ENCODE measurements at regions not wholly inside any gene's neighbourhood (a gene's known extent, or its start where the extent isn't known, plus 50 kb on each side); places are given as distances from the start of the nearest gene placed in this dataset.
A peak's percentile ranks its signal among the peaks of the same experiment; 100 is the strongest.

GRCh38 chr11:69918231-69918937, 99.2 kb upstream of the FGF3 start:
- H2BK20ac ChIP-seq (ENCODE audit: low read length), result 0 out of 2 replicates have a peak overlapping the region, but pooled peaks have one; percentile 61
- no peak overlapping the region for H3K27ac ChIP-seq (ENCODE audit: low read depth, low read length)
- H4K5ac ChIP-seq (ENCODE audit: insufficient read length, low read depth, low read length), result no peak overlapping the region
- 57% methylated on average over 28 of the region's 38 CpGs; no CpG with 5 or more reads in 1 of the 2 experiments for WGBS, 2 experiments (ENCODE audit: extremely low coverage in 1 of 2, insufficient coverage in 1 of 2, insufficient read length in 1 of 2, insufficient replicate concordance in 2 of 2, low coverage in 1 of 2, low lambda C conversion rate in 2 of 2, missing lambda C conversion rate in 1 of 2)
- no peak for FAIRE-seq
- ChIA-PET POLR2A (ENCODE audit: partially characterized antibody) (interaction anchor here (0.7 to 1.2 kb wide), 2 partner anchors 14 to 266 kb away, joined by 3 read pairs; no protein-coding TSS in a partner anchor), CTCF (ENCODE audit: partially characterized antibody) (interaction anchor here (0.6 to 3.1 kb wide), 49 partner anchors 10 to 289 kb away, joined by 3 to 31 read pairs (median 5); no protein-coding TSS in a partner anchor)
- no peak overlapping the region for H4K91ac ChIP-seq (replicated peaks; ENCODE audit: insufficient read length, low read length)
- peaks cover 0 to 3% (median 1%) of the 10 kb centered on the region in 4 experiments; a peak in 5 of 7 replicates for H3K4me1 ChIP-seq (replicated peaks in 1 of 4; ENCODE audit: control insufficient read depth in 3 of 4, insufficient read depth in 4 of 4, low read length in 3 of 4)
- H3K18ac ChIP-seq (ENCODE audit: extremely low read depth, low read length), result peak overlapping the region; percentile 48
- H2AK5ac ChIP-seq (ENCODE audit: low read depth, low read length), result no peak overlapping the region
- H3K9me3 ChIP-seq (ENCODE audit: insufficient read depth in 2 of 2, low read depth in 1 of 2, low read length in 1 of 2), result no peaks in the 10 kb centered on the region
- peak overlapping the region; percentile 69 for H3K4ac ChIP-seq (replicated peaks; ENCODE audit: insufficient read length, low read depth, low read length)
- H3K14ac ChIP-seq (ENCODE audit: insufficient read length), result no peak overlapping the region
- peak overlapping the region in 1 of 2 experiments; percentile 26; a peak in 2 of 4 replicates for H3K4me2 ChIP-seq (ENCODE audit: insufficient read depth in 1 of 2, low read depth in 2 of 2, low read length in 2 of 2)
- H4K8ac ChIP-seq (ENCODE audit: extremely low read depth, insufficient read depth, low read length), result no peak overlapping the region
- H3K56ac ChIP-seq (replicated peaks; ENCODE audit: insufficient read length, low read depth, low read length), result no peak overlapping the region
- no peaks in the 10 kb centered on the region for H3K36me3 ChIP-seq (ENCODE audit: control insufficient read depth in 2 of 4, insufficient read depth in 4 of 4, low read length in 3 of 4)
- H2AFZ ChIP-seq (ENCODE audit: low read length), result no peak overlapping the region
- 0 out of 2 replicates have a peak overlapping the region, but pooled peaks have one; percentile 39 for H2BK12ac ChIP-seq (ENCODE audit: low read depth, low read length)
- no peaks in the 10 kb centered on the region for H3K23me2 ChIP-seq (ENCODE audit: low read depth, low read length)
- H3K79me2 ChIP-seq (ENCODE audit: control insufficient read depth in 1 of 2, insufficient read depth in 2 of 2, low read length in 2 of 2), result no peaks in the 10 kb centered on the region
- H4K20me1 ChIP-seq (replicated peaks in 1 of 2; ENCODE audit: control insufficient read depth in 1 of 2, insufficient read depth in 2 of 2, low read length in 2 of 2), result peaks cover 0 to 3% of the 10 kb centered on the region in 2 experiments
- H2BK15ac ChIP-seq (ENCODE audit: low read length), result 0 out of 2 replicates have a peak overlapping the region, but pooled peaks have one; percentile 65
- no peaks in the 10 kb centered on the region for H3K79me1 ChIP-seq (ENCODE audit: low read depth, low read length)
- H3K4me3 ChIP-seq (ENCODE audit: extremely low read depth in 1 of 4, insufficient read depth in 2 of 4, low read depth in 3 of 4, low read length in 4 of 4), result no peak overlapping the region
- peak in 1 of 2 experiments; percentile 43 for DNase-seq (ENCODE audit: low read depth in 1 of 2, low spot score in 2 of 2)
- H2BK120ac ChIP-seq (replicated peaks; ENCODE audit: low read depth, low read length), result no peak overlapping the region
- no peak overlapping the region for H3K23ac ChIP-seq (ENCODE audit: insufficient read length)
- no peak overlapping the region for H3K9ac ChIP-seq (replicated peaks in 1 of 4; ENCODE audit: extremely low read depth in 1 of 4, low read depth in 3 of 4, low read length in 3 of 4)
- 0 out of 2 replicates have a peak overlapping the region, but pooled peaks have one; percentile 60 for H2BK5ac ChIP-seq (ENCODE audit: low read depth, low read length)
- H3K27me3 ChIP-seq (replicated peaks in 1 of 4; ENCODE audit: control insufficient read depth in 3 of 4, extremely low read depth in 1 of 4, insufficient read depth in 3 of 4, low read length in 3 of 4), result peaks cover 1 to 19% (median 10%) of the 10 kb centered on the region in 4 experiments; a peak in 6 of 7 replicates
- no peak for TF ChIP-seq EZH2 (IDR thresholded peaks at IDR 0.05; ENCODE audit: low read depth, low read length, severe bottlenecking)
- no peak for TF ChIP-seq BCL11A (IDR thresholded peaks at IDR 0.05; ENCODE audit: low read depth in 2 of 2, low read length in 2 of 2)
- no peak for TF ChIP-seq RXRA (IDR thresholded peaks at IDR 0.05; ENCODE audit: insufficient read depth, low read depth, low read length)
- no peak for TF ChIP-seq CREB1 (IDR thresholded peaks at IDR 0.05)
- TF ChIP-seq CBX5 (IDR thresholded peaks at IDR 0.05; ENCODE audit: low read depth, low read length), result no peak
- no peak for TF ChIP-seq TCF12 (IDR thresholded peaks at IDR 0.05; ENCODE audit: low read depth, low read length)
- no peak for TF ChIP-seq CTCF (IDR thresholded peaks at IDR 0.05; ENCODE audit: control extremely low read depth in 1 of 3, insufficient read depth in 1 of 3, low read depth in 1 of 3, low read length in 3 of 3)
- no peak for TF ChIP-seq KDM4A (IDR thresholded peaks at IDR 0.05; ENCODE audit: low read depth, low read length, severe bottlenecking)
- TF ChIP-seq SIRT6 (IDR thresholded peaks at IDR 0.05; ENCODE audit: low read length), result no peak
- no peak for TF ChIP-seq TBP (IDR thresholded peaks at IDR 0.05; ENCODE audit: low read depth, low read length)
